ENCODE measurements at regions not wholly inside any gene's neighbourhood (a gene's known extent, or its start where the extent isn't known, plus 50 kb on each side); places are given as distances from the start of the nearest gene placed in this dataset.

- DNase-seq, result no peak
- H3K9me3 Mint-ChIP-seq, result peaks cover 0 to 4% of the 10 kb centered on the region in 2 donors
- no peaks in the 10 kb centered on the region for H3K4me1 Mint-ChIP-seq (ENCODE audit: low read depth)
- no peaks in the 10 kb centered on the region for H3K27me3 Mint-ChIP-seq (ENCODE audit: low read depth)
- H3K36me3 Mint-ChIP-seq (ENCODE audit: insufficient read depth in 2 of 2), result no peaks in the 10 kb centered on the region
- no peak overlapping the region for H3K4me3 Mint-ChIP-seq
- ATAC-seq (replicated peaks in 1 of 2), result no peak
- no peak overlapping the region for H3K27ac Mint-ChIP-seq
Measured at GRCh38 chr5:2378108-2378507, 373.4 kb downstream of the IRX2 start.

- peaks cover 0 to 2% of the 10 kb centered on the region in 2 donors for H3K36me3 Mint-ChIP-seq (ENCODE audit: insufficient read depth in 2 of 2)
- no peaks in the 10 kb centered on the region for H3K4me1 Mint-ChIP-seq (ENCODE audit: low read depth)
- no peaks in the 10 kb centered on the region for H3K27me3 Mint-ChIP-seq (ENCODE audit: low read depth)
- H3K4me3 Mint-ChIP-seq, result no peak overlapping the region
- H3K27ac Mint-ChIP-seq, result no peak overlapping the region
- ATAC-seq (replicated peaks in 1 of 2), result no peak
- no peak for DNase-seq
- peaks cover 0 to 4% of the 10 kb centered on the region in 2 donors for H3K9me3 Mint-ChIP-seq
Measured at GRCh38 chr5:2376486-2376885, 375.0 kb downstream of the IRX2 start.

GRCh38 chr5:2375757-2376250, 375.7 kb downstream of the IRX2 start:
- peaks cover 0 to 4% of the 10 kb centered on the region in 2 donors for H3K9me3 Mint-ChIP-seq
- no peaks in the 10 kb centered on the region for H3K27me3 Mint-ChIP-seq (ENCODE audit: low read depth)
- H3K4me3 Mint-ChIP-seq, result no peak overlapping the region
- no peak overlapping the region for H3K27ac Mint-ChIP-seq
- no peak for DNase-seq
- peaks cover 0 to 2% of the 10 kb centered on the region in 2 donors for H3K36me3 Mint-ChIP-seq (ENCODE audit: insufficient read depth in 2 of 2)
- no peaks in the 10 kb centered on the region for H3K4me1 Mint-ChIP-seq (ENCODE audit: low read depth)
- no peak for ATAC-seq (replicated peaks in 1 of 2)

- peaks cover 0 to 1% of the 10 kb centered on the region in 2 donors for H3K9me3 Mint-ChIP-seq
- no peak overlapping the region for H3K4me3 Mint-ChIP-seq
- DNase-seq (no peak), ATAC-seq (replicated peaks in 1 of 2) (no peak)
- no peaks in the 10 kb centered on the region for H3K4me1 Mint-ChIP-seq (ENCODE audit: low read depth)
- peaks cover 0 to 2% of the 10 kb centered on the region in 2 donors for H3K36me3 Mint-ChIP-seq (ENCODE audit: insufficient read depth in 2 of 2)
- no peaks in the 10 kb centered on the region for H3K27me3 Mint-ChIP-seq (ENCODE audit: low read depth)
- no peak overlapping the region for H3K27ac Mint-ChIP-seq
Measured at GRCh38 chr5:2375291-2375690, 376.2 kb downstream of the IRX2 start.

GRCh38 chr5:2374703-2375102, 376.8 kb downstream of the IRX2 start:
- Mint-ChIP-seq H3K27me3 (ENCODE audit: low read depth) (no peaks in the 10 kb centered on the region), H3K27ac (no peak overlapping the region), H3K36me3 (ENCODE audit: insufficient read depth in 2 of 2) (peaks cover 0 to 2% of the 10 kb centered on the region in 2 donors), H3K4me1 (ENCODE audit: low read depth) (no peaks in the 10 kb centered on the region), H3K4me3 (no peak overlapping the region), H3K9me3 (peaks cover 0 to 2% of the 10 kb centered on the region in 2 donors)
- DNase-seq (no peak), ATAC-seq (replicated peaks in 1 of 2) (no peak)

GRCh38 chr5:2373631-2374030, 377.8 kb downstream of the IRX2 start:
- DNase-seq, result no peak
- Mint-ChIP-seq H3K9me3 (peaks cover 4 to 6% of the 10 kb centered on the region in 2 donors), H3K4me3 (no peak overlapping the region), H3K27ac (no peak overlapping the region), H3K4me1 (ENCODE audit: low read depth) (no peaks in the 10 kb centered on the region), H3K36me3 (ENCODE audit: insufficient read depth in 2 of 2) (peaks cover 0 to 3% of the 10 kb centered on the region in 2 donors), H3K27me3 (ENCODE audit: low read depth) (no peaks in the 10 kb centered on the region)
- ATAC-seq (replicated peaks in 1 of 2), result no peak

- ATAC-seq (replicated peaks in 1 of 2), result no peak
- Mint-ChIP-seq H3K9me3 (peaks cover 5 to 6% of the 10 kb centered on the region in 2 donors), H3K4me3 (no peak overlapping the region), H3K4me1 (ENCODE audit: low read depth) (no peaks in the 10 kb centered on the region), H3K36me3 (ENCODE audit: insufficient read depth in 2 of 2) (peaks cover 0 to 3% of the 10 kb centered on the region in 2 donors), H3K27me3 (ENCODE audit: low read depth) (no peaks in the 10 kb centered on the region), H3K27ac (no peak overlapping the region)
- no peak for DNase-seq
Measured at GRCh38 chr5:2371419-2371710, 380.1 kb downstream of the IRX2 start.

GRCh38 chr5:2370626-2371418, 380.7 kb downstream of the IRX2 start:
- H3K36me3 Mint-ChIP-seq (ENCODE audit: insufficient read depth in 2 of 2), result peaks cover 0 to 3% of the 10 kb centered on the region in 2 donors
- H3K9me3 Mint-ChIP-seq, result peaks cover 5 to 6% of the 10 kb centered on the region in 2 donors
- H3K27ac Mint-ChIP-seq, result no peak overlapping the region
- ATAC-seq (replicated peaks in 1 of 2) (no peak), DNase-seq (no peak)
- H3K27me3 Mint-ChIP-seq (ENCODE audit: low read depth), result no peaks in the 10 kb centered on the region
- H3K4me3 Mint-ChIP-seq, result no peak overlapping the region
- H3K4me1 Mint-ChIP-seq (ENCODE audit: low read depth), result no peaks in the 10 kb centered on the region

- ATAC-seq (replicated peaks in 1 of 2) (no peak), DNase-seq (no peak)
- Mint-ChIP-seq H3K4me1 (ENCODE audit: low read depth) (no peaks in the 10 kb centered on the region), H3K27me3 (ENCODE audit: low read depth) (no peaks in the 10 kb centered on the region), H3K4me3 (no peak overlapping the region), H3K36me3 (ENCODE audit: insufficient read depth in 2 of 2) (peaks cover 1 to 3% of the 10 kb centered on the region in 2 donors), H3K9me3 (peaks cover 6 to 8% of the 10 kb centered on the region in 2 donors), H3K27ac (no peak overlapping the region)
Measured at GRCh38 chr5:2369178-2369577, 382.3 kb downstream of the IRX2 start.

- H3K27me3 Mint-ChIP-seq (ENCODE audit: low read depth), result no peaks in the 10 kb centered on the region
- no peak for DNase-seq
- H3K4me3 Mint-ChIP-seq, result no peak overlapping the region
- peaks cover 1% of the 10 kb centered on the region in 2 donors for H3K36me3 Mint-ChIP-seq (ENCODE audit: insufficient read depth in 2 of 2)
- no peak overlapping the region for H3K27ac Mint-ChIP-seq
- no peaks in the 10 kb centered on the region for H3K4me1 Mint-ChIP-seq (ENCODE audit: low read depth)
- ATAC-seq (replicated peaks in 1 of 2), result no peak
- peaks cover 5 to 9% of the 10 kb centered on the region in 2 donors for H3K9me3 Mint-ChIP-seq
Measured at GRCh38 chr5:2366816-2367215, 384.7 kb downstream of the IRX2 start.

- ATAC-seq (replicated peaks in 1 of 2), result no peak
- H3K9me3 Mint-ChIP-seq, result peaks cover 0 to 2% of the 10 kb centered on the region in 2 donors
- DNase-seq, result no peak
- no peaks in the 10 kb centered on the region for H3K27me3 Mint-ChIP-seq (ENCODE audit: low read depth)
- no peaks in the 10 kb centered on the region for H3K36me3 Mint-ChIP-seq (ENCODE audit: insufficient read depth in 2 of 2)
- H3K4me3 Mint-ChIP-seq, result no peak overlapping the region
- no peaks in the 10 kb centered on the region for H3K4me1 Mint-ChIP-seq (ENCODE audit: low read depth)
- no peak overlapping the region for H3K27ac Mint-ChIP-seq
Measured at GRCh38 chr5:2357309-2357708, 394.2 kb downstream of the IRX2 start.

- no peaks in the 10 kb centered on the region for H3K36me3 Mint-ChIP-seq (ENCODE audit: insufficient read depth in 2 of 2)
- H3K27ac Mint-ChIP-seq, result no peak overlapping the region
- H3K9me3 Mint-ChIP-seq, result peaks cover 2 to 4% of the 10 kb centered on the region in 2 donors
- DNase-seq (no peak), ATAC-seq (replicated peaks in 1 of 2) (no peak)
- no peaks in the 10 kb centered on the region for H3K4me1 Mint-ChIP-seq (ENCODE audit: low read depth)
- no peaks in the 10 kb centered on the region for H3K27me3 Mint-ChIP-seq (ENCODE audit: low read depth)
- no peak overlapping the region for H3K4me3 Mint-ChIP-seq
Measured at GRCh38 chr5:2355859-2356258, 395.6 kb downstream of the IRX2 start.

GRCh38 chr5:2353871-2354440, 397.5 kb downstream of the IRX2 start:
- Mint-ChIP-seq H3K4me1 (ENCODE audit: low read depth) (no peaks in the 10 kb centered on the region), H3K27me3 (ENCODE audit: low read depth) (no peaks in the 10 kb centered on the region), H3K36me3 (ENCODE audit: insufficient read depth in 2 of 2) (peaks cover 0 to 1% of the 10 kb centered on the region in 2 donors), H3K27ac (no peak overlapping the region), H3K4me3 (no peak overlapping the region), H3K9me3 (peaks cover 2 to 4% of the 10 kb centered on the region in 2 donors)
- ATAC-seq (replicated peaks in 1 of 2) (no peak), DNase-seq (no peak)
